GM19193 (cell line): ENCODE measurements at regions not wholly inside any gene's neighbourhood (a gene's known extent, or its start where the extent isn't known, plus 50 kb on each side); places are given as distances from the start of the nearest gene placed in this dataset.

ENCODE experiments used
- POLR2A ChIP-seq: IDR thresholded peaks from 4 replicates; pipeline ENCODE4 v1.6.1; 2011; ENCODE audit not compliant: insufficient read depth, insufficient read length; ENCODE audit errors: extremely low read depth

DNA sequence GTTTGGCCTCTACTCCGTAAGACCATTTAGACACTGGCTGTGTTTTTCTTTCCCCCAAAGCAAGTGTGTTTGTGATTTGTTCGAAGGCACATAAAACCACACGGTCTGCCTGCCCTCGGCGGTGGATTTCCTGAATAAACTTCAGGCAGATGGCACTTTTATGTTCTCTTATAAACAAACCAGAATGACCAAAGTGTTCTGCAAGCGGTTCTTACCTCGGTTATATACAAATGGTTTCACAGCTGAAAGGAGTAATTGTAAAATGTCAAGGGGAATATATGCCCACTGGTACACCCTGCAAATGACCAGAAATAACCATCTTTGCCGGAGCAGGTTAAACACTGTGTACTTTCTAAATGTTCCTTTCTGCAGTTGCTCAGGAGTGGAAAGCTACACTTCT, 1475.8 kb upstream of the TMEM132C start:
- TF ChIP-seq POLR2A: no peak

DNA sequence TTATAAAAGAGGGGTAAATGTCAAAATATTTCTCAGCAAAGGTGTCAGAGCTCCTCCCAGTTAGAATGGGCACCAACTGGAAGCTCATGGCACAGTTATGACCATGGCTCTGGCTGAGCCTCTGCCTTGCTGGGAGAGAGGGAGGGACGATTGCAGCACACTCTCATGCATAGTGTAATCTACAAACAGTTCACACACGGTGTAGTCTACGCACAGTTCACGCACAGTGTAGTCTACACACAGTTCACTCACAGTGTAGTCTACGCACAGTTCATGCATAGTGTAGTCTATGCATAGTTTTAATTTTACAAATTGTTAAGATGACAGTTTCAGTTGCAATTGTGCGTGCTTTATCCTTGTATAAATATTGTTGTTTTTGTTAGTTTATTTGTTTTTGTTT, 1474.6 kb upstream of the TMEM132C start:
- no peak for TF ChIP-seq POLR2A

GRCh38 chr12:126797525-126797924, 1469.4 kb upstream of the TMEM132C start:
- no peak for TF ChIP-seq POLR2A

DNA sequence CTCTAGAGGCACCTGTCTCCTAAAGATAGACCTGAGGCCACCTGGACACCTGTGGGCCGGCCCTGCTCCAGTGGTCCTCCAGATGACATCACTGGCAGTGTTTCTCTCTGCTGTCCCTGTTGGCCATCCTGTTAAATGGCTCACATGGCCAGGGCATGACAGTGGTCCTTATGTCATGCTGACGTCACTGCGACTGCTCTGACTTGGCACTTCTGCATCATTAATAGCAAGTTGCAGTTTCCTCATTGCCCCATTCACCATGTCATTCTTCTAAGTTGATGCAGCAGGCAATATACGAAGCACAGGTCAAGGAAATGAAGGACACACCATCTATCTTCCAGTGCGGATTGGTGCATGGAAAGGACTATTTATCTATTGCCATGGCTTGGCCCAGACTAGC, 1468.5 kb upstream of the TMEM132C start:
- TF ChIP-seq POLR2A: no peak

DNA sequence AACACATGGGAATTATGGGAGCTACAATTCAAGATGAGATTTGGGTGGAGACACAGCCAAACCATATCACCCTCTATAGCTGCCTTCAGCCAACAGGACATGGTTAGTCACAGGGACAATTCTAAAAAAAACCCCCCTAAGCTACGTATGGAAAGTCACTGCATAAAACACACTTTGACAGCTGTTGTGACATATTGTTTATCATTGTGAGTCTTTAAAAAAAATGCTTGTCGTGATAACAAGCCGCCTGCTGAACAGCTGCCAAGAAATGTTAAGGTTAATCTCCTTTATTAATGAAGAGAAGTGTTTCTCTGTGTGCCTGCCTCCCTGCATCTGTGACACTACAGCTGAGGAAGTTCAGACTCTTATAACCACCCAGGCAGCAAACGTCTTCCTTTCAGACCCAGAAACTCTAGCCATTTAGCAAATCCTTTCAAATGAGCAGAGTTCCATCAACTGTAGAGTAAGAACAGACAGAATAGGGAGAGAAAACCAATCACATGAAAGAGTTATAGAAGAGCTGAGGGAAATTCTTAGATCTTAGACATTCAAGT, 1459.6 kb upstream of the TMEM132C start:
- TF ChIP-seq POLR2A: no peak

- no peak for TF ChIP-seq POLR2A
These were observed 1455.6 kb upstream of the TMEM132C start for GRCh38 chr12:126811391-126811790.

DNA sequence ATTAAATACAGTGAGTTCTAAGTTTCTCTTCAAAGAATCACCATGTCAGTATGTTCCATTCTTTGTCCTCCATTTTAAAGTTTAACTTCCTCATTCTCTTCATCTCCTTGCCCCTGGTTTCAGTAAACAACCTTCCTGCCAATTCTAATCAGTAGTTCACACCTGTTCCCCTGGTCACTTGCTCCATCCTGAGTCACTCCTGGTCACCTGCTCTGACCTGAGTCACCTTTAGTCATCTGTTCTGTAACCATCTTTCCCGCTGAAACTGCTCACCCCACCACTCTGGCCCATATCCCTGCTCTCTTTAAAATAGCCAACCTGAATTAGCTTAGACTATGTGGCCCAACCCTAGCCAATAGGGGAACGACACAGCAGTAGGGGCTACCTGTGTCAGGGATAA, 1447.4 kb upstream of the TMEM132C start:
- no peak for TF ChIP-seq POLR2A

- no peak for TF ChIP-seq POLR2A
These were observed 1435.9 kb upstream of the TMEM132C start for GRCh38 chr12:126830778-126831680.

- no peak for TF ChIP-seq POLR2A
These were observed 1429.3 kb upstream of the TMEM132C start for GRCh38 chr12:126837697-126838096.

DNA sequence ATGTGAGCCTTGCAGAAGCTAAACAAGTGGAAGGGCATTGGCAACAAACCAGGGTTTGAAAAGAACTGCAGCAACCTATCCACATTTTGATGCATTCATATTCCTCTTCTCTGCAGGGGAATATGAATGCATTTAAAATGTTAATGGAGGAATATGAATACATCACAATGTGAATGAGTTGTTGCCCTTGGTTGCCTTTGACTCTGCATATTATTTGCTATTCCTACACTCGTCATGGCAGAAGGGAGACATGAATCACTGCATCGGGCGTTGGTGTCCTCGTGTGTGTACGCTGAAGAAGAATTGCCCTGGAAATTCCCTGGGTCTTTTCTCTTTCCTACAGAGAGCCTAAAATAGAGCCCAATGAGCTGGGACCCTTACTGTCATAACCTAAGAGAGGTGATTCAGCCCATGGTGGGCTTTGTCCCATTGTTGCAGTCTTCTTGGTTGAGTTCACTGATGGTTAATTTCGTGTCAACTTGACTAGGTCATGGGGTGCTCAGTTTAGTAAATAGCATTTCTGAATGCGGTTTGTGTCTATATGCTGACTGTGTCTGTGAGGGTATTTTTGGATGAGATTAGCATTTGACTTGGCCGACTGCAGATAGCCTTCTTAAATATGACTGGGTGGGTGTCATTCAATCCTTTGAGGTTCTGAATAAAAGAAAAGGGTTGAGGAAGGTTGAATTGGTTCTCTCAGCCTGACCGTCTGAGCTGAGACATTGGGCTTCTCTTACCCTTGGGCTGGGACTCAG, 1422.9 kb upstream of the TMEM132C start:
- no peak for TF ChIP-seq POLR2A

GRCh38 chr12:126847005-126847629, 1419.9 kb upstream of the TMEM132C start:
- TF ChIP-seq POLR2A: no peak

DNA sequence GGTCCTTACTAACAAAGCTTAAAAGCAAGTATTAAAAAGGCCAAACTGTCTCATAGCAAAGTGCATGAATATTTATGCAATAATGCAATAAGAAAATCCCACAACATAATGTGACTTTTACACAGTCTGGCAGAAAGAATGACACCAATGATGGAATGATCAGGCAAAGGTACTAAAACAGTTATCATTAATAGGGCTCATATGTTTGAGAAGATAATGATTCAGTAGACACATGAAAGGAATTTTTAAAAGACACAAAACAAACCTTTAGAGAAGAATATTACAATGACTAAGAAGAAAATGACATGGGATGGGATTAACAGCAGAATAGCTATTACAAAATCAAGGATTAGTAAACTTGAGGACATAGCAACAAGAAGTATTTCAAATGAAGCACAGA, 1411.2 kb upstream of the TMEM132C start:
- TF ChIP-seq POLR2A: no peak

- no peak for TF ChIP-seq POLR2A
These were observed 1410.0 kb upstream of the TMEM132C start for GRCh38 chr12:126856958-126857357.

- no peak for TF ChIP-seq POLR2A
These were observed 1408.4 kb upstream of the TMEM132C start for GRCh38 chr12:126858560-126858959.

- no peak for TF ChIP-seq POLR2A
These were observed 1406.8 kb upstream of the TMEM132C start for GRCh38 chr12:126860210-126860609.
